Brain microvascular endothelial cell (primary cell): ENCODE measurements at regions not wholly inside any gene's neighbourhood (a gene's known extent, or its start where the extent isn't known, plus 50 kb on each side); places are given as distances from the start of the nearest gene placed in this dataset.

Experiments used
- DNase-seq: peaks from one replicate; pipeline ENCODE4 v3.0.0-alpha.2; 2020
- H3K27ac ChIP-seq: fragments of 250-450 bp; sonication (Bioruptor Pico); 2 replicates; pipeline ENCODE4 v1.5.1; 2020; ENCODE audit warnings: mild to moderate bottlenecking, moderate library complexity
- H3K27me3 ChIP-seq: fragments of 250-450 bp; sonication (Bioruptor Pico); replicated peaks from 2 replicates; pipeline ENCODE4 v1.5.1; 2020; ENCODE audit warnings: mild to moderate bottlenecking
- H3K36me3 ChIP-seq: fragments of 250-450 bp; sonication (Bioruptor Pico); replicated peaks from 2 replicates; pipeline ENCODE4 v1.5.1; 2020; ENCODE audit warnings: mild to moderate bottlenecking
- H3K4me3 ChIP-seq: 2 replicates; pipeline ENCODE4 v1.5.1; 2011; ENCODE audit warnings: low read depth, mild to moderate bottlenecking, control low read depth, low read length, moderate library complexity
- CTCF ChIP-seq: IDR thresholded peaks from 2 replicates; pipeline ENCODE4 v1.5.1; 2011; ENCODE audit warnings: low read depth, mild to moderate bottlenecking, moderate library complexity, low read length, control low read depth, inconsistent platforms; ENCODE audit errors: missing control alignments
- in situ Hi-C: cut with HindIII; loops from 2 replicates; pipeline ENCODE4 v1.10.0; 2017; ENCODE audit warnings: low sequenced_read_pairs, low pct_ligation_motif_present

- no peaks in the 10 kb centered on the region for H3K36me3 ChIP-seq
- H3K27ac ChIP-seq, result no peak overlapping the region
- DNase-seq, result no peak
- H3K27me3 ChIP-seq, result peaks cover 9% of the 10 kb centered on the region
- in situ Hi-C loops, result no loop called here
- no peak overlapping the region for H3K4me3 ChIP-seq
- TF ChIP-seq CTCF, result no peak
Measured at GRCh38 chr20:57884956-57885355, 175.1 kb upstream of the PMEPA1 start.

GRCh38 chr20:57883761-57884160 is 173.9 kb upstream of the PMEPA1 start:
- H3K27me3 ChIP-seq, result peaks cover 21% of the 10 kb centered on the region
- in situ Hi-C loops, result no loop called here
- H3K4me3 ChIP-seq, result no peak overlapping the region
- H3K36me3 ChIP-seq, result no peaks in the 10 kb centered on the region
- no peak for TF ChIP-seq CTCF
- no peak overlapping the region for H3K27ac ChIP-seq
- DNase-seq, result no peak

- in situ Hi-C loops, result no loop called here
- no peak for TF ChIP-seq CTCF
- Histone ChIP-seq H3K27ac (no peak overlapping the region), H3K27me3 (peaks cover 25% of the 10 kb centered on the region), H3K36me3 (no peaks in the 10 kb centered on the region), H3K4me3 (no peak overlapping the region)
- no peak for DNase-seq
Measured at GRCh38 chr20:57883224-57883623, 173.4 kb upstream of the PMEPA1 start.

- in situ Hi-C loops, result no loop called here
Measured at GRCh38 chr20:57882451-57883161, 172.8 kb upstream of the PMEPA1 start.

GRCh38 chr20:57881466-57882385 is 171.9 kb upstream of the PMEPA1 start:
- Histone ChIP-seq H3K27me3 (peaks cover 32% of the 10 kb centered on the region), H3K27ac (no peak overlapping the region), H3K4me3 (no peak overlapping the region), H3K36me3 (no peaks in the 10 kb centered on the region)
- DNase-seq, result no peak
- no peak for TF ChIP-seq CTCF
- in situ Hi-C loops, result no loop called here

More at GRCh38 chr20:57882451-57883161, 172.8 kb upstream of the PMEPA1 start:
- H3K27me3 ChIP-seq, result peaks cover 27% of the 10 kb centered on the region
- DNase-seq, result no peak
- H3K4me3 ChIP-seq, result no peak overlapping the region
- TF ChIP-seq CTCF, result peak; percentile 25
- no peaks in the 10 kb centered on the region for H3K36me3 ChIP-seq
- no peak overlapping the region for H3K27ac ChIP-seq
